HG03354 (cell line): ENCODE measurements at regions not wholly inside any gene's neighbourhood (a gene's known extent, or its start where the extent isn't known, plus 50 kb on each side); places are given as distances from the start of the nearest gene placed in this dataset.

Source experiments
- ATAC-seq: cut with Tn5 transposase; IDR thresholded peaks from one replicate; pipeline ENCODE4 v1.9.1; 2021; ENCODE audit warnings: mild to moderate bottlenecking; ENCODE audit not compliant: unreplicated experiment, poor library complexity, severe bottlenecking

DNA sequence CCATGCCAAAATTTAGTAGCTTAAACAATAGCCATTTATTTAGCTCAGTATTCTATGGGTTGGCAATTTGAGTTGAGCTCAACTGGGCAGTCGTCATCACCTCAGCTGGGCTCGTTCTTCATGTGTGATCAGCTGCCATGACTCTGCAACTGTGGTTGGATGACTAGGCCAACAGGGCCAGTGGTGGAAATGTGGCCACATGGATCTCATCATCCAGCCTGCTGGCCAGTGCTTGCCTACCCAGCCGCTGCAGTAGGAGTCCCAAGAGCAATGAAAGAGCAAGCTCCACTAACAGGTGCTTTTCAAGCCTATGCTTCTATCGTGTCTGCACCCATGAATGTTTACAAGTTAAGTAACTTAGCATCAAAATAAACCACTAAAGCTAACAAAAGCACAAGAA, 158.0 kb downstream of the ATPSCKMT start:
- ATAC-seq = no peak

DNA sequence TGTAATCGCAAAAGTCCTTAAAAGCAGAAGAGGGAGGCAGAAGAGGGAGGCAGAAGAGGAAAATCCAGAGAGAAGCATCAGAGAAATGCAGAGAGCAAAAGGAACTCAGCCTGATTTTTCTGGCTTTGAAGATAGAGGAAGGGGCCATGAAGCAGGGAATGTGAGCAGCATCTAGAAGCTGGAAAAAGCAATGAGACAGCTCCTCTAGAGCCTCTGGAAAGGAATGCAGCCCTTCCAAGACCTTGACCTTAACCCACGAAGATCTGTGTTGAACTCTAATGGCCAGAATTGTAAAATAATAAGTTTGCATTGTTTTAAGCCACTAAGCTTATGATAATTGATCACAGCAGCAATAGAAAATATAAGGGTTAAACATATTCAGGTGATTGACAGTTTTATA, 159.6 kb downstream of the ATPSCKMT start:
- ATAC-seq = no peak

DNA sequence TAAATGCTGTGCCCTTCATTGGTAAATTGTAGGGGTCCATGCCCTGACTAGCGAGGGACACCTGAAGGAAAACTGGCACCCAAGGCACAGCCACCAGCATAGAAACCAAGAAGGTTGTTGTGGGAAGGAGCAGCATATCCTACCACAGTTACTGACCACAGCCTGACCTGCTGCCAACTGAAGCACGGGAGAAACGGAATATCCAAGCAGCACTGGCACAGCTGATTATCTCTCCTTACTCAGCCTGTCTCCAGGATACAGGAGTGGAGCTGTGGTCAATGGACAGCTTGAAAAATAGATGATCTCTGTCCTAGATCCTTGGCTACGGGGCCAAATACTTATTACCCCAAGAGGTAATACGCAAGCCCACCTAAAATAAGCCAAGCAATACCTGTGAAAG, 164.5 kb downstream of the ATPSCKMT start:
- no peak for ATAC-seq

DNA sequence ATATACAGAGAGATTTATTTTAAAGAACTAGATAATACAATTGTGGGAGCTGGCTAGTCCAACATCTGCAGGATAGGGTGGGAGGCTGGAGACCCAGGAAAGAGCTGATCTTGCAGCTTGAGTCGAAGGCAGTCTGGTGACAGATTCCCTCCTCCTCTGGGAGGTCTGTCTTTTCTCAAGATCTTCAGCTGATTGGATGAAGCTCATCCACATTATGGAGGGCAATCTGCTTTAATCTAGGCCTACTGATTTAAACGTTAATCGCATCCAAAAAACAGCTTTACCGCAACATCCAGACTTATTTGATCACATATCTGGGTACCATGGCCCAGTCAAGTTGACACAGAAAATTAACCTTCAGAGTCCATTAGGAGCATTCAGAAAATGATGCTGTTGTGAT, 168.1 kb downstream of the ATPSCKMT start:
- no peak for ATAC-seq

DNA sequence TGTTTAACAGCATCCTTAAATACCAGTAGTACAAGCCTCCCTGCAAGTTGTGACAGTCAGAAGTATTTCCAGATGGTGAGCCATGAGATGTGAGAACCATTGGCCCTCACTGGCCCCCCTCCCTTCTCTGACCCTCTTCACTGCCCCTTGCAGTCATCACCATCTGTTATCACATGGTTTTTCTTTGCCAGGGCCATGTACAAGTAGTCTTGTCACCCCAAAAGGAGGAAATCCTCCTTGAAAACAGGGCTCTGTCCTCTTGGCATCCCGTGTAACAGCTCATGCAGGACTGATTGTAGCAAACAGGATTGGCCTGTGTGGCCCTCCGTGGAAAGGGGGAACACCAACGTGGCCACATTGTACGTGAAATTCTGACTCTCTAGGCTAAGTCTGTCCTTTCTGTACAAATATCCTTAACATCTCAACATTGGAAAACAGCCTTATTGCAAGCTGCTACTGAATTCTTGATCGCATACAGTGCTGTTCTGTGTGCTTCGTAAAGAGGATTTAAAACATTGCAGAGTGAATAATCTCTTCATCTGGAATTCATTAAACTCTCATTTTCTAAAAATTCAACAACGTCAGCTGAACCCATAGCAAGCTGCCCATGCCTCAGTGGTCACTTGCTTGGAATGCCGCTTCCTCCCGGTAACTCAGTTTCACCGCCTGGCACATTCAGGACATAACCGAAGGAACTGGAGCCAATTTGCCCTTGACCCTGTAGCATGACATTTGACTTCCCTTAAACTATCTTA, 171.7 kb downstream of the ATPSCKMT start:
- ATAC-seq = no peak

DNA sequence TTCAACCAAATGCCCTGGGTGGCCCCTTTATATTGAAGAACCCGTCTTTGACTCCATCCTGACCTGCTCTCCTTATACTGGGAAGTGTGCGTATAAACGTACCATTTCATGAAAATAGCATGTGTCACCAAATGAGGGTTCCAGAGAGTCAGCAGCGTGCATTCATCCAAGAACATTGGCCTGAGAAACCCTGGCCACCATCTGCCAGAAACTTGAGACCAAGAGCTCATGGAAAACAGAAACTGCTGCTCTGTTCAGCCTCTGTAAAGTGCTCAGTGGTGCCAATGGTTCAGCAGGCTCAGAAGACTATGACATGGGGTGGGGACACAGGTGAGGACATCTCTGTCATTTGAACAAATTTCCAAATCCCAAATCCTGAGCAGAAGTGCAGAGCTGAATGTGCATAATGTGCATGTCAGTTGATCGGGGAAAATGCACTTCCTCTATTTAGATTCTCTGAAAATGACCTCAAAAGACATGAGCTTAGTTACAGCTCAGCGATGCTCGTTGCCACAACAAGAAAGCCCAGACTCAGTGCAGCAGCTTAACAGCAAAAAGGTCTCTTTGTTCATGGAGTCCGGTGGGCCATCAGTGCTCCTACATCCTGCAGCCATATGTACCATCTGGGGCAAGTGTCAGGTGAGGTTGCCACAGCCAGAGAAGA, 176.1 kb downstream of the ATPSCKMT start:
- no peak for ATAC-seq

DNA sequence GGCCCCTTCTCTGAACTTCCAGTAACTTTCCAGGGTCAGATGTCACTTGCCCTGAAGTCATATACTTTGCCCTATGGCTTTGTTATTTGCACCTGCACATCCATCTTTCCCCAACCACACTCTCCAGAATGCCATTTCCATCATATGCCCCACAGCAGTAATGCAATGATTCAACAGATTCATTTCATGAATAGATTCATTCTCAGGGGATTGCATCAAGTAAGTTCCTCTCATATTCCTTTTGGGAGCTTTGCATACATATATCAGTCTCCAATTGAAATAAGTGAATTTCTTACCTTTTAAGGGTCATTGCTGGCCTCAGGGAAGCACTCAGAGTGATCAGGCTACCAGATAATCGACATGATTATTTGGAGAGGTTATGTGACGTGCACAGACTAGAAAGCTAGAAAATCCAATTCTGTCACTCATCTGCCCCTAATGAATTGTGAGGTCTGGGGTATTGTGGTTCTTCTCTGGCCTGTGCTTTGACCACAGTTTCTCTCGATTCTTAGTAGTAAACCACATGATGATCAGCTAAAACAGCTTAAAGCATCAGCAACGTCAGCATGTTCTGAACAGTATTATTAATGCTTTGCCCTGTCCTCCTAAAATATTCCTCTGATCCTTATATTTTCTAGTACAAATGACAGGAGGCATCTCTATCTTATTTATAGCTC, 179.9 kb downstream of the ATPSCKMT start:
- no peak for ATAC-seq

DNA sequence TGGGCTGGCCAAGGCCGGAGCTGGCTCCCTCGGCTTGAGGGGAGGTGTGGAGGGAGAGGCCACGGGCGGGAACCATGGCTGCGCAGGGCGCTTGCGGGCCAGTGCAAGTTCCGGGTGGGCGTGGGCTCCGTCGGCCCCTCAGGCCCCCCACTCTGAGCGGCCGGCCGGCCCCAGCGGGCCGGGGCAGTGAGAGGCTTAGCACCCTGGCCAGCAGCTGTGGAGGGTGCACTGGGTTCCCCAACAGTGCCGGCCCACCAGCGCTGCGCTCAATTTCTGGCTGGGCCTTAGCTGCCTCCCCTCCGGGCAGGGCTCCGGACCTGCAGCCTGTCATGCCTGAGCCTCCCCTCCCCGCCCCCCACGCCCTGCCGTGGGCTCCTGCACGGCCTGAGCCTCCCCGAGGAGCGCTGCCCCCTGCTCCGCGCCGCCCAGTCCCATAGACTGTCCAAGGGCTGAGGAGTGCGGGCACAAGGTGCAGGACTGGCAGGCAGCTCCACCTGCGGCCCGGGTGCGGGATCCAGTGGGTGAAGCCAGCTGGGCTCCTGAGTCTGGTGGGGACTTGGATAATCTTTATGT, 184.2 kb downstream of the ATPSCKMT start:
- no peak for ATAC-seq

DNA sequence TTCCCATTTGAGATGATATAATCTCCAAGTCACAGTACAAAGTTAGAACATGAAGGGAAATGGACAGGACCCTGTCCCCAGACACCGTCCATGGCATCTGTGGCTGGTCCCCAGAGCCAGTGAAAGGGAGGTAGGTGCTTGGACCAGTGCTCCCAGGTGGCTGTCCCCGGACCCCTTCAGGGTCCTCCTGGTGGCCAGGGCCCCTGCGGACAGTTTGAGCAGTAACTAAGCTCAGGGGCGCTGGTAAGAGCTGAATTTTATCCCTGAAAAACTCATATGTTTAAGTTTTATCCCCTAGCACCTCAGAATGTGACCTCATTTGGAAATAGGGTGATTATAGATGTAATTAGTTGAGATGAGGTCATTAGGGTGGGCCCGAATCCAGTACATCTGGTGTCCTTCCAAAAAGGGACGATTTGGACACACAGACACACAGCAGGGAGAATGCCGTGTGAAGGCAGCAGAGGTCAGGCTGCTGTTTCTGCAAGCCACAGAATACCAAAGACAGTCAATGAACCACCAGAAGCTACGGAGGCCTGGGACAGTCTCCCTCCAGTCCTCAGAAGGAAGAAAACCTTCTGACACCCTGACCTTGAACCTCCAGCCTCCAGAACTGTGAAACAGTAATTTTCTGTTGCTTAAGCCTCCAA, 185.0 kb downstream of the ATPSCKMT start:
- ATAC-seq = no peak

DNA sequence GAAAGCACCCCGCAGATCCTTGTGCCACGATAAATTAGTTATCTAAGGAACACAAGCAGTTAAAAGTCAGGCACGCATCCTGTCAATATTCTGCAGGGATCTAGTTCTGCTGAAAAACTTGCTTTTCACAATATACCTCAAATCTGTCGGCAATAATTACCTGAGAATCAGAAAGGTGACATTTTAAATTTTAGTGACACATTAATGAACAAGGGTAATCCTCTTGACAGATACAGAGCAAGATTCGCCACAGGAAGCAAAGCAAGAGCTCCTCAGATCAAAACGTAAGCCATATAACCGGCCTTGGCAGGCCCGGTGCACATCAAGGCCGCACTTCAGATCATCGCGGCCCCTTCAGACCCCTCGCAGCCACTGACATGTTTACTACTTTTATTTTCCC, 185.7 kb downstream of the ATPSCKMT start:
- ATAC-seq = no peak

DNA sequence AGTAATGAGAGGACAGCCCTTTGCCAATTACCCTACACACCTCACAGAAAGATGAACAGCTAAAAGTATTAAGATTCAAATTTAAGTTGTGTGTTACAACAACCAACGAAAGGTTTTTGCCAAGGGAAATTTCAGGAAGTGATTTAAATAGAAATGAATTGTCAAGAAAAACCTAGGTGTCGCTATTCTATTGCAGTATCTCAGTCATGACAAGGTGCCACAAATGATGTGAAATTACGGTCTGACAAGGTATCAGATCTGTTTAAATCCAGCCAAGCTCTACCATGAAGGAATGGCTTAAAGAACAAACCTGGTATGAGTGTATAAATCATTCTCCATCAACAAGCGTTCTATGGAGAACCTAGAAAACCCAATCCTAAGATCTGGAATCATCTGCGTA, 189.7 kb downstream of the ATPSCKMT start:
- ATAC-seq = no peak

DNA sequence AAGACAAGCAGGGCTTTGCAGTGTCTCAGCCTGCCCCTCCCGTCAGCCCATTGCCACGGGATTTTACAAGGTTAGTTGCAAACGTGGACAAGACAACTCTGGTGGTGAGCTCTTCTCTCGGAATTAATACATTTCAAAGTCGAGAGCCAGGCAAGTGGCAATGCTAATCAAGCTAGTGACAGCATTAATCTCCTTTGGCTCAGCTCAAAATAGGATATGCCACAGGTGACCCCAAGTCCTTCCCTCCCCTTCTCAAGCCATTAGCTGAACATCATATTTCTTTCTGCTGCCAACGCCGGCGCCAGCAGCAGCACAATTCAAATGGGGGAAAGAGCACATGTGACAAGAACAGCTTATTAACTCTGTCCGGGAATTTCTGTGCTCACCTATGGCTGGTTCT, 190.1 kb downstream of the ATPSCKMT start:
- no peak for ATAC-seq

DNA sequence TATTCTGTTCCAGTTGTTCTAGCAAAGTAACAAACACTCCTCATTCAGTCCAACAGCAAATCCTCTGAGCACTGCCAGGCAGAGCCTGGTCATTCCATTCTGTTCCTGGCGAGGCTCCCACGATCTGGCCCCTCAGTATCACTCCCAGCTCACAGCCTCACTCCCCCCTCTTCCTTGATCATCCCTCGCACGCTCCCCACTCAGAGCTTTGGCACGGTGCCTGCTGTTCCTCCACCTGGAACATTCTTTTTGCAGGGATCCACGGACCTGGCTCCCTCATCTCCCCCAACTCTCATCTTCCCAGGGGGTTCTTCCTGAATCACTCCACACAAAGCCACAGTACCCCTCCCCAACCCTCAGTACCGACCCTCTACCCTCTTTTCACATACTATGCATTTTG, 192.3 kb downstream of the ATPSCKMT start:
- ATAC-seq = no peak

DNA sequence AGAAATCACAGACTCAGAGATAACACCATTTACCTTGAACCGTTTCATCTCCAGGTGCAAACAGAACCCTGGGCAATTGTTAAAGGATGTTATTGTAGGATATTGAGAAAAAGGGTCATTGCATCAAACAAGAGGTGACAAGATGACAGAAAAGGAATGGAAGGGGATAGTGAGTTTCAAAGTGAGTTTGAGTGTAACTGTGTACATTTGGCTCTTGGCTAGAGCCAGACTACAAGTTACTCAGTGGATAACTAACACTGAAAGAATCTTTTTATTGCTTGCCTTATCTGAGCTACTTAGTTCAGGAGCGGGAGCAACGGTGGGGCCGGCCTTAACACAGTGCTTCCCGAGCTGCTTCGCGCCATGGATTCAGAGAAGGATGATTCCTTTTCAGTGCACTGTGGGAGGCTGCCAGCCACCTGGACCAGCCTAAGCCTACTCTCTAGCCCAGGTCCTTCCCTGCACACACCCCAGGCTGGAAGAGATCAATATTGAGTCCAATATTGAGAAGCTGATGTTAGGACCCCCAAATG, 193.4 kb downstream of the ATPSCKMT start:
- ATAC-seq = no peak

DNA sequence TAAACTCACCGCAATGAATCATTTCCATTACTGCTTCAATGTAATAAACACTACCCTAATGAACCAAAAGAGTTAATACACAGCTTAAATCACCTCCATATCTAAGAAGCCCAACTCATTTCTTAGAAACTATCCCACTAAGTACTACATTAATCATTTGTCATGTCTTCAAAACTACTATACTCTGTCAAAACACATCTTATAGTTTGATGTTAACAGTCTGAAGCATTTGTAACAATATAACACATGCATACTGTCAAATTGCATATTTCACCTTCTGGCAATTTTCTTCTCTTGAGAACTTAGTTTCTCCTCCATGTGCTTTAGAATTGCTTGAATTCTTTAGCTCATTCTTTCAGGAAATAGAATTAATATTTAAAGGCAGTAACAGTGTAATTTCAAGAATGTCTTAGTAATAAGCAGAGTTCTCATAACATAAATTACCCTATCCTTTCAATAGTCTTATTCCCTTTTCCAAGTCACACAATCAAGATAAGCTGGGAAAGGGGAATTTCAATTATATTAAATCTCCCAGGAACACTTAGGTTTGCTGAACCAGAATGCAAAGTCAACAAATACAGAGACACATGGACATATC, 199.7 kb downstream of the ATPSCKMT start:
- no peak for ATAC-seq

DNA sequence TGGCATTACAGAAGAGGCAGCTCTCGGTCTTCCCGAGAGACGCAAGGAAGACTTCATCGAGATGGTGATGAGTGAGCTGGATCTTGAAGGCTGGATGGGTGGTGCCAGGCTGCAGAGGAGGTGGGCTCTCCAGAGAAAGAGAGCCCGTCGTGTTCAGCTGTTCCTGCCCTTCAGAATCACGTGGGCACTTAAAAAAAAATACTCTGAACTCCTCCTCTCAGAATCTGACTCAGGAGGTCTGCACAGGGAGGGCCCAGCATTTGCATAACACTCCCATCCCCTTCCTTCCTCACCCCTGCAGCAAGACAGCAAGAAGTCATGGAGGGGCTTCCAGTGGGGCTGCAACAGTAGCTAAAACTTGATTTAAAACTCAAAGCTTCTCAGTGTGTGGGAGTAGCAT, 203.0 kb downstream of the ATPSCKMT start:
- ATAC-seq = no peak

DNA sequence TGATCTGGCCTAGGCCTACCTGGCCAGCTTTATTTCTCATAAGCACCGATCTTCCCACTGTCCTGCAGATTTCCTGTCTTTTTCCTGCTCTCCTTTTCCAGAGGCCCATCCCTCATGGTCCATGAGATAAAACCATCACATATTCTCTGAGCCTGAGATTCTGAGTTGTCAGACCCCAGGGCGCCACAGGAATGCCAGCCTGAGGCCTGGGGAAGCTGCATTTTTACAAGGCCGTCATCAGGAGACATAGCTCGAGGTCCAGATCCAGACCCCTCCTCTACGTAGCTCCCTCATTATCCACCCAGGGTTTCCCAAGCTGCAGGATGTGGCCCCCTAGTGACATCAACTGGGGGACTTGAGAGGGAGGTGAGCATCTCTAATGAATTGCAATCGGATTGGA, 204.3 kb downstream of the ATPSCKMT start:
- no peak for ATAC-seq

DNA sequence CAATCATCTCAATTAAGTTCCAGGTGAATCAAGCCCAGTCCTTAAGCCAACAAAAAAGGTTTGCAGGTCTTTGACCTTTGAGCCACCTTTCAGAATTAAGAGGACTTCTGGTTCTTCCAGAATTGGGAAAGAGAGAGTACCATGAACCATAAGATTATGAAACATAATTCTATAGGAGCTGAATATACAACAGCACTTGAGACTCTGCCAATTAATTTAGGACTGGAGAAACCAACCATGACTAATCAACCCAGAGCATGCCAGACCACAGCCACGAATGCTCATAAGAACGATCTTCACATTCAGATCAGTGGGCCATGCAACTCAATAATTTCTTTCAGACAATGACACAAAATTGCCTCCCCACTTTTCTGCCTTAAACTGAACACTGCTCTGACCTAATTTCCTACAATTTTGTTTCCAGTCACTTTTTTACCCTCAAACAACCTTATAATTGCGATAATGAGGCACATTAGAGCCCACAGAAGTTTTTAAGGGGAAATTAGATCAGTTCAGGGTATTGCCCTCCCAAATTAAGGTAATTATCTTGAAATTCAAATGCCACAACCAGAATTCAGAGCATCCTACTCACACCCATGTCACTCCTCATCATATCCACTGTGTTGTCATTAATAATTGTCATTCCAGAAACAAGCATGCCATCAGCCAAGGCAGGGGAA, 213.4 kb downstream of the ATPSCKMT start:
- no peak for ATAC-seq

DNA sequence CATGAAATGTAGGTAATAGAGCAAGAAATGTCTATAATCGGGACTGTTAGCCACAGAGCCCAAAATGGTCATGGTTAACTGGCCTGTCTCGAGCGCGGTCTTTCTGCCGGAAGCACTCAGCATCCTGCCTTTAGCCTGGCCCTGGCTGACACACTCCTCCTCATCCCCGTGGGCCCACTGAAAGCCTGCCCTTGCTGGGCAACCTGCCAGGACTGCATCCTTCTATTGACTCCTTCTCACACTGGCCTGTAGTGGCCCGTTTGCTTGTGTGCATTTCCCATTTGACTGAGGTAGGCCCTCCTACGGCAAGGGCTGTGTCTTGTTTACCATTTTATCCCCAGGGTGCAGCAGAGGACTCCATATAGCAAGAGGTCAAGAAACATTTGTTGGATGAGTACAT, 215.7 kb downstream of the ATPSCKMT start:
- ATAC-seq = no peak
